ENCODE measurements at regions not wholly inside any gene's neighbourhood (a gene's known extent, or its start where the extent isn't known, plus 50 kb on each side); places are given as distances from the start of the nearest gene placed in this dataset.

- no peaks in the 10 kb centered on the region for H3K4me1 Mint-ChIP-seq (ENCODE audit: low read depth, unreplicated experiment)
- H3K27ac Mint-ChIP-seq (ENCODE audit: unreplicated experiment), result no peak overlapping the region
- H3K27me3 Mint-ChIP-seq (ENCODE audit: unreplicated experiment), result no peaks in the 10 kb centered on the region
- no peak overlapping the region for H3K4me3 Mint-ChIP-seq (ENCODE audit: low read depth, unreplicated experiment)
- TF ChIP-seq CTCF (IDR thresholded peaks at IDR 0.05; ENCODE audit: unreplicated experiment), result no peak
- no TSS peak for BruUV-seq (replicated peaks)
- CTCF ChIA-PET, result no interaction called here
- peaks cover 9% of the 10 kb centered on the region for H3K9me3 Mint-ChIP-seq (ENCODE audit: low read depth, unreplicated experiment)
- H3K36me3 Mint-ChIP-seq (ENCODE audit: insufficient read depth, unreplicated experiment), result peaks cover 4% of the 10 kb centered on the region
- intact Hi-C loops (cut with micrococcal nuclease; ENCODE audit: unreplicated experiment), result no loop called here
- DNase-seq, result no peak
These were observed 565.2 kb downstream of the TCERG1L start for GRCh38 chr10:130746311-130746710.

- no peaks in the 10 kb centered on the region for H3K36me3 Mint-ChIP-seq (ENCODE audit: insufficient read depth, unreplicated experiment)
- TF ChIP-seq CTCF (IDR thresholded peaks at IDR 0.05; ENCODE audit: unreplicated experiment), result no peak
- intact Hi-C loops (cut with micrococcal nuclease; ENCODE audit: unreplicated experiment), result no loop called here
- BruUV-seq (replicated peaks), result no TSS peak
- H3K27ac Mint-ChIP-seq (ENCODE audit: unreplicated experiment), result no peak overlapping the region
- H3K4me3 Mint-ChIP-seq (ENCODE audit: low read depth, unreplicated experiment), result no peak overlapping the region
- CTCF ChIA-PET, result no interaction called here
- H3K27me3 Mint-ChIP-seq (ENCODE audit: unreplicated experiment), result no peaks in the 10 kb centered on the region
- H3K9me3 Mint-ChIP-seq (ENCODE audit: low read depth, unreplicated experiment), result peaks cover 11% of the 10 kb centered on the region
- H3K4me1 Mint-ChIP-seq (ENCODE audit: low read depth, unreplicated experiment), result no peaks in the 10 kb centered on the region
- DNase-seq, result no peak
These were observed 564.2 kb downstream of the TCERG1L start for GRCh38 chr10:130747356-130747755.

GRCh38 chr10:130747946-130748345 lies 563.6 kb downstream of the TCERG1L start:
- no TSS peak for BruUV-seq (replicated peaks)
- Mint-ChIP-seq H3K4me1 (ENCODE audit: low read depth, unreplicated experiment) (no peaks in the 10 kb centered on the region), H3K9me3 (ENCODE audit: low read depth, unreplicated experiment) (peaks cover 11% of the 10 kb centered on the region), H3K36me3 (ENCODE audit: insufficient read depth, unreplicated experiment) (no peaks in the 10 kb centered on the region), H3K4me3 (ENCODE audit: low read depth, unreplicated experiment) (no peak overlapping the region), H3K27ac (ENCODE audit: unreplicated experiment) (no peak overlapping the region), H3K27me3 (ENCODE audit: unreplicated experiment) (no peaks in the 10 kb centered on the region)
- CTCF ChIA-PET, result no interaction called here
- no peak for TF ChIP-seq CTCF (IDR thresholded peaks at IDR 0.05; ENCODE audit: unreplicated experiment)
- intact Hi-C loops (cut with micrococcal nuclease; ENCODE audit: unreplicated experiment), result no loop called here
- no peak for DNase-seq

GRCh38 chr10:130748409-130749057 lies 563.0 kb downstream of the TCERG1L start:
- no peak for DNase-seq
- intact Hi-C loops (cut with micrococcal nuclease; ENCODE audit: unreplicated experiment), result no loop called here
- Mint-ChIP-seq H3K27ac (ENCODE audit: unreplicated experiment) (no peak overlapping the region), H3K4me3 (ENCODE audit: low read depth, unreplicated experiment) (no peak overlapping the region), H3K27me3 (ENCODE audit: unreplicated experiment) (no peaks in the 10 kb centered on the region), H3K4me1 (ENCODE audit: low read depth, unreplicated experiment) (no peaks in the 10 kb centered on the region), H3K36me3 (ENCODE audit: insufficient read depth, unreplicated experiment) (no peaks in the 10 kb centered on the region), H3K9me3 (ENCODE audit: low read depth, unreplicated experiment) (peaks cover 11% of the 10 kb centered on the region)
- BruUV-seq (replicated peaks), result no TSS peak
- TF ChIP-seq CTCF (IDR thresholded peaks at IDR 0.05; ENCODE audit: unreplicated experiment), result no peak
- CTCF ChIA-PET, result no interaction called here
